Liver (tissue), 3 donors: ENCODE measurements at regions not wholly inside any gene's neighbourhood (a gene's known extent, or its start where the extent isn't known, plus 50 kb on each side); places are given as distances from the start of the nearest gene placed in this dataset.

Experiments
- EGR1 ChIP-seq, 2 donors: IDR thresholded peaks; 2 replicates each; pipeline ENCODE4 v1.6.1; 2016 to 2018; ENCODE audit warnings: antibody characterized with exemption in 2 of 2, low read depth in 2 of 2
- FOXA1 ChIP-seq: IDR thresholded peaks from 2 replicates; pipeline ENCODE4 v1.6.1; 2016; ENCODE audit warnings: antibody characterized with exemption
- GABPA ChIP-seq, 2 donors: IDR thresholded peaks in 1 of 2; conservative IDR thresholded peaks in 1 of 2; 2 replicates each; pipeline ENCODE4 v1.6.1; 2016; ENCODE audit warnings: antibody characterized with exemption in 2 of 2, mild to moderate bottlenecking in 1 of 2, moderate library complexity in 1 of 2
- HNF4A ChIP-seq, 2 donors: conservative IDR thresholded peaks; 2 replicates each; pipeline ENCODE4 v1.6.1; 2016; ENCODE audit warnings: antibody characterized with exemption in 2 of 2, mild to moderate bottlenecking in 2 of 2
- HNF4G ChIP-seq: IDR thresholded peaks from 2 replicates; pipeline ENCODE4 v1.6.1; 2016; ENCODE audit warnings: antibody characterized with exemption
- JUND ChIP-seq, 2 donors: IDR thresholded peaks; 2 replicates each; pipeline ENCODE4 v1.6.1; 2016; ENCODE audit warnings: antibody characterized with exemption in 2 of 2
- RAD21 ChIP-seq, 2 donors: IDR thresholded peaks; 2 replicates each; pipeline ENCODE4 v1.6.1; 2016; ENCODE audit warnings: antibody characterized with exemption in 2 of 2, mild to moderate bottlenecking in 2 of 2
- RXRA ChIP-seq, 2 donors: IDR thresholded peaks; 2 replicates each; pipeline ENCODE4 v1.6.1; 2017 to 2018; ENCODE audit warnings: antibody characterized with exemption in 2 of 2, mild to moderate bottlenecking in 1 of 2
- SP1 ChIP-seq: IDR thresholded peaks from 2 replicates; pipeline ENCODE4 v1.6.1; 2018; ENCODE audit warnings: antibody characterized with exemption, mild to moderate bottlenecking
- TAF1 ChIP-seq: conservative IDR thresholded peaks from 2 replicates; pipeline ENCODE4 v1.6.1; 2016; ENCODE audit warnings: antibody characterized with exemption, mild to moderate bottlenecking
- TF ChIP-seq, protein P1 (sequence below): IDR thresholded peaks from 2 replicates; pipeline ENCODE4 v1.6.1; 2016; ENCODE audit warnings: antibody characterized with exemption
- TF ChIP-seq, protein P2 (sequence below): IDR thresholded peaks from 2 replicates; pipeline ENCODE4 v1.6.1; 2016; ENCODE audit warnings: antibody characterized with exemption
- TF ChIP-seq, protein P3 (sequence below): fragments of 150-350 bp; IDR thresholded peaks from 2 replicates; pipeline ENCODE4 v1.5.1; 2017; ENCODE audit warnings: improper control_type of control experiment, low read depth, low read length; ENCODE audit not compliant: missing input control
- TF ChIP-seq, protein P4 (sequence below): IDR thresholded peaks from 2 replicates; pipeline ENCODE4 v1.6.1; 2016; ENCODE audit warnings: antibody characterized with exemption, mild to moderate bottlenecking
- donor health status: healthy.
- donor health status: healthy.

DNA sequence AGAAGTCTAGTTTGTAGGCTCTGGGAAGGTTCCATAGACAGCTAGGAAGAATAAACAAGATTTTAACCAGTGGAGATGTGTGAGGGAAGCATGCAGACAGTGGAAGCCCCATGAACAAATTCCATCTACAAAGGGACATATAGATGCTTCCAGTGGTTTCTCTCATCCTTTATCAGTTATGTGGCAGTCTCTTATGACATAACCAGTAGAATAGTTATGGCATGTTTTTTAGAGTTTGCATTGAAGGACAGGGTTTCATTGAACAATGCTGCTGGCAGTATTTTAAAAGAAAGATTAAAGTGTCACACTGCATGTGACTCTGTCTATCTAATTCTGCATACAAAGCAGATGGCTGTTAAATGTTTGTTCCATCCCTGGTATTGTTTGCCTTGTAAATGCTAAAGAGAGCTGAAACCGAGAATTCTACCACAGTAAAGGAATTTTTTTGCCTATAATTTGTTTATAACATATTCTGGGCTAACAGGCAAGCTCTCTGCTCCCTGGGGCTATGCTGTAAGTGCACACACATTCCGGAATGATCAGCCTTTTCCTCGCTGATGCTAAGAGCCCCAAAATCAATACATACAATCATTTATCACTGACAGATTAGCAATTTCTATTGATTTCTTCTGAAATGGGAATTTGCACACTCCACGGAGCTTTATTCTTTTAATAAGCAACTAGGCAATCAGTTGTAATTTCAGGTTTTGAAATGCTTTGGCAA is 76.8 kb upstream of the PELI1 start:
- no peak for TF ChIP-seq HNF4G
- TF ChIP-seq, protein P1, sequence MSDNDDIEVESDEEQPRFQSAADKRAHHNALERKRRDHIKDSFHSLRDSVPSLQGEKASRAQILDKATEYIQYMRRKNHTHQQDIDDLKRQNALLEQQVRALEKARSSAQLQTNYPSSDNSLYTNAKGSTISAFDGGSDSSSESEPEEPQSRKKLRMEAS = no peak
- no peak for TF ChIP-seq JUND (IDR thresholded peaks at IDR 0.05)
- TF ChIP-seq, protein P2, sequence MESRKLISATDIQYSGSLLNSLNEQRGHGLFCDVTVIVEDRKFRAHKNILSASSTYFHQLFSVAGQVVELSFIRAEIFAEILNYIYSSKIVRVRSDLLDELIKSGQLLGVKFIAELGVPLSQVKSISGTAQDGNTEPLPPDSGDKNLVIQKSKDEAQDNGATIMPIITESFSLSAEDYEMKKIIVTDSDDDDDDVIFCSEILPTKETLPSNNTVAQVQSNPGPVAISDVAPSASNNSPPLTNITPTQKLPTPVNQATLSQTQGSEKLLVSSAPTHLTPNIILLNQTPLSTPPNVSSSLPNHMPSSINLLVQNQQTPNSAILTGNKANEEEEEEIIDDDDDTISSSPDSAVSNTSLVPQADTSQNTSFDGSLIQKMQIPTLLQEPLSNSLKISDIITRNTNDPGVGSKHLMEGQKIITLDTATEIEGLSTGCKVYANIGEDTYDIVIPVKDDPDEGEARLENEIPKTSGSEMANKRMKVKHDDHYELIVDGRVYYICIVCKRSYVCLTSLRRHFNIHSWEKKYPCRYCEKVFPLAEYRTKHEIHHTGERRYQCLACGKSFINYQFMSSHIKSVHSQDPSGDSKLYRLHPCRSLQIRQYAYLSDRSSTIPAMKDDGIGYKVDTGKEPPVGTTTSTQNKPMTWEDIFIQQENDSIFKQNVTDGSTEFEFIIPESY = no peak
- no peak for TF ChIP-seq SP1
- TF ChIP-seq, protein P3, sequence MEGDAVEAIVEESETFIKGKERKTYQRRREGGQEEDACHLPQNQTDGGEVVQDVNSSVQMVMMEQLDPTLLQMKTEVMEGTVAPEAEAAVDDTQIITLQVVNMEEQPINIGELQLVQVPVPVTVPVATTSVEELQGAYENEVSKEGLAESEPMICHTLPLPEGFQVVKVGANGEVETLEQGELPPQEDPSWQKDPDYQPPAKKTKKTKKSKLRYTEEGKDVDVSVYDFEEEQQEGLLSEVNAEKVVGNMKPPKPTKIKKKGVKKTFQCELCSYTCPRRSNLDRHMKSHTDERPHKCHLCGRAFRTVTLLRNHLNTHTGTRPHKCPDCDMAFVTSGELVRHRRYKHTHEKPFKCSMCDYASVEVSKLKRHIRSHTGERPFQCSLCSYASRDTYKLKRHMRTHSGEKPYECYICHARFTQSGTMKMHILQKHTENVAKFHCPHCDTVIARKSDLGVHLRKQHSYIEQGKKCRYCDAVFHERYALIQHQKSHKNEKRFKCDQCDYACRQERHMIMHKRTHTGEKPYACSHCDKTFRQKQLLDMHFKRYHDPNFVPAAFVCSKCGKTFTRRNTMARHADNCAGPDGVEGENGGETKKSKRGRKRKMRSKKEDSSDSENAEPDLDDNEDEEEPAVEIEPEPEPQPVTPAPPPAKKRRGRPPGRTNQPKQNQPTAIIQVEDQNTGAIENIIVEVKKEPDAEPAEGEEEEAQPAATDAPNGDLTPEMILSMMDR = no peak
- TF ChIP-seq TAF1 = no peak
- TF ChIP-seq RXRA (IDR thresholded peaks at IDR 0.05) = no peak
- TF ChIP-seq GABPA (IDR thresholded peaks at IDR 0.05 in 1 of 2, conservative IDR thresholded peaks at IDR 0.05 in 1 of 2) = no peak
- no peak for TF ChIP-seq RAD21 (IDR thresholded peaks at IDR 0.05)
- no peak for TF ChIP-seq HNF4A (conservative IDR thresholded peaks at IDR 0.05)
- TF ChIP-seq FOXA1 = no peak
- no peak for TF ChIP-seq EGR1 (IDR thresholded peaks at IDR 0.05; ENCODE audit: low read depth in 2 of 2)
- TF ChIP-seq, protein P4, sequence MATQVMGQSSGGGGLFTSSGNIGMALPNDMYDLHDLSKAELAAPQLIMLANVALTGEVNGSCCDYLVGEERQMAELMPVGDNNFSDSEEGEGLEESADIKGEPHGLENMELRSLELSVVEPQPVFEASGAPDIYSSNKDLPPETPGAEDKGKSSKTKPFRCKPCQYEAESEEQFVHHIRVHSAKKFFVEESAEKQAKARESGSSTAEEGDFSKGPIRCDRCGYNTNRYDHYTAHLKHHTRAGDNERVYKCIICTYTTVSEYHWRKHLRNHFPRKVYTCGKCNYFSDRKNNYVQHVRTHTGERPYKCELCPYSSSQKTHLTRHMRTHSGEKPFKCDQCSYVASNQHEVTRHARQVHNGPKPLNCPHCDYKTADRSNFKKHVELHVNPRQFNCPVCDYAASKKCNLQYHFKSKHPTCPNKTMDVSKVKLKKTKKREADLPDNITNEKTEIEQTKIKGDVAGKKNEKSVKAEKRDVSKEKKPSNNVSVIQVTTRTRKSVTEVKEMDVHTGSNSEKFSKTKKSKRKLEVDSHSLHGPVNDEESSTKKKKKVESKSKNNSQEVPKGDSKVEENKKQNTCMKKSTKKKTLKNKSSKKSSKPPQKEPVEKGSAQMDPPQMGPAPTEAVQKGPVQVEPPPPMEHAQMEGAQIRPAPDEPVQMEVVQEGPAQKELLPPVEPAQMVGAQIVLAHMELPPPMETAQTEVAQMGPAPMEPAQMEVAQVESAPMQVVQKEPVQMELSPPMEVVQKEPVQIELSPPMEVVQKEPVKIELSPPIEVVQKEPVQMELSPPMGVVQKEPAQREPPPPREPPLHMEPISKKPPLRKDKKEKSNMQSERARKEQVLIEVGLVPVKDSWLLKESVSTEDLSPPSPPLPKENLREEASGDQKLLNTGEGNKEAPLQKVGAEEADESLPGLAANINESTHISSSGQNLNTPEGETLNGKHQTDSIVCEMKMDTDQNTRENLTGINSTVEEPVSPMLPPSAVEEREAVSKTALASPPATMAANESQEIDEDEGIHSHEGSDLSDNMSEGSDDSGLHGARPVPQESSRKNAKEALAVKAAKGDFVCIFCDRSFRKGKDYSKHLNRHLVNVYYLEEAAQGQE = no peak
